ENCODE measurements at regions not wholly inside any gene's neighbourhood (a gene's known extent, or its start where the extent isn't known, plus 50 kb on each side); places are given as distances from the start of the nearest gene placed in this dataset.

DNA sequence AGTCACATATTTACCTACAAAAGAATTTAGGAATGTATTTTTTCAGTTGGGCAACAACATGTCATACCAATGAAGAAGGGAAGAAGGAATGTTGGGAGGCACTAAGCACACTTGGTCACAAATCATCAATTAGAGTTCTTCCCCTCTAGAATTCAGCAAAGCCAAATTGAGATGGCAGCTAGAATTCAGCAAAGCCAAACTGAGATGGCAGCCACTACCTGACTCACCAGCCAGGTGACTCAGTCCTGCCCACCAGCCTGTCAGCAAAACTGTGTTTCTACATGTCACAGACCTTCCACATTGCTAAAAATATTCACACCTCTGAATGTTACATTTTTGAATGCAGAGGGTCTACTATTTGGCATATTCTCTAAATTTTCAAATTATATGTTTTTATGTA, 63.2 kb upstream of the NOCT start:
- TF ChIP-seq POU6F1 (CRISPR knock-in tag; IDR thresholded peaks at IDR 0.05; ENCODE audit: borderline replicate concordance, low read depth), result no peak
- no peak for TF ChIP-seq OSR1 (CRISPR knock-in tag; IDR thresholded peaks at IDR 0.05)
- no peak for TF ChIP-seq ZC3H10 (CRISPR knock-in tag; IDR thresholded peaks at IDR 0.05)
- TF ChIP-seq TSHZ2 (CRISPR knock-in tag; IDR thresholded peaks at IDR 0.05), result no peak

Data from SK-N-SH treated with all-trans-retinoic acid at 6 μM for 48 hours (cell line).